Muscle of arm (tissue), 1 donor: ENCODE measurements at regions not wholly inside any gene's neighbourhood (a gene's known extent, or its start where the extent isn't known, plus 50 kb on each side); places are given as distances from the start of the nearest gene placed in this dataset.

Source experiments
- DNase-seq: peaks from one replicate; pipeline ENCODE4 v3.0.0-alpha.2; 2013

- DNase-seq: no peak
Observed at GRCh38 chr13:109599901-109600657, 186.3 kb downstream of the IRS2 start.

- DNase-seq: no peak
Observed at GRCh38 chr13:109595471-109595870, 190.9 kb downstream of the IRS2 start.

- DNase-seq: no peak
Observed at GRCh38 chr13:109593230-109593629, 193.2 kb downstream of the IRS2 start.

- no peak for DNase-seq
Observed at GRCh38 chr13:109592770-109593169, 193.6 kb downstream of the IRS2 start.

GRCh38 chr13:109587689-109588088 is 198.7 kb downstream of the IRS2 start:
- no peak for DNase-seq

GRCh38 chr13:109586509-109587346 is 199.7 kb downstream of the IRS2 start:
- no peak for DNase-seq

- DNase-seq: no peak
Observed at GRCh38 chr13:109584844-109585361, 201.5 kb downstream of the IRS2 start.

GRCh38 chr13:109577191-109577700 is 209.1 kb downstream of the IRS2 start:
- DNase-seq: no peak

- no peak for DNase-seq
Observed at GRCh38 chr13:109576331-109576813, 210.0 kb downstream of the IRS2 start.

- DNase-seq: no peak
Observed at GRCh38 chr13:109575821-109576220, 210.6 kb downstream of the IRS2 start.

GRCh38 chr13:109572389-109572788 is 214.0 kb downstream of the IRS2 start:
- DNase-seq: no peak

GRCh38 chr13:109569958-109570711 is 216.2 kb downstream of the IRS2 start:
- no peak for DNase-seq

- DNase-seq: no peak
Observed at GRCh38 chr13:109568339-109568818, 218.0 kb downstream of the IRS2 start.

GRCh38 chr13:109567315-109567714 is 219.1 kb downstream of the IRS2 start:
- no peak for DNase-seq

- no peak for DNase-seq
Observed at GRCh38 chr13:109565877-109566276, 220.5 kb downstream of the IRS2 start.

- no peak for DNase-seq
Observed at GRCh38 chr13:109548374-109548773, 238.0 kb downstream of the IRS2 start.

GRCh38 chr13:109547942-109548341 is 238.4 kb downstream of the IRS2 start:
- DNase-seq: no peak

- DNase-seq: no peak
Observed at GRCh38 chr13:109545931-109546330, 240.5 kb downstream of the IRS2 start.

GRCh38 chr13:109541081-109541480 is 245.3 kb downstream of the IRS2 start:
- no peak for DNase-seq

GRCh38 chr13:109537584-109537983 is 248.8 kb downstream of the IRS2 start:
- no peak for DNase-seq

- DNase-seq: no peak
Observed at GRCh38 chr13:109533350-109533749, 253.0 kb downstream of the IRS2 start.

GRCh38 chr13:109529964-109530363 is 256.4 kb downstream of the IRS2 start:
- DNase-seq: no peak
